ENCODE measurements at regions not wholly inside any gene's neighbourhood (a gene's known extent, or its start where the extent isn't known, plus 50 kb on each side); places are given as distances from the start of the nearest gene placed in this dataset.

DNA sequence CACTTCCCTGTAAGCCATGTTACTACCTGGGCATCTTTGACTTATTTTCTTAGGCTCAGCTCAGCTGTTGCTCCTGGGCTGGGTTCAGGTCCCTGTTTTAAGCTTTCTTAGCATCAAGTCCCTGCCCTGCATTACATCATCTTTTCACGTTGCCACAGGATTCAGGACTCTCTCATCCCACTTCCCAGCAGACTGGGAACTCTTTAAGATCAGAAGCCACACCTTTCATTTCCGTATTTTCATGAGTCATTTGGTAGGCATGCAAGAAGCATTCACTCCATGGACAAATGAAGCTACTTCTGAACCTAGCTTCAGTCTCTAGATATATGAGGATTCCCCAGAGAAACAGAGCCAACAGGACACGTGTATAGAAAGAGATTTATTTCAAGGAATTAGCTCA lies 726.8 kb downstream of the VRK1 start:
- TF ChIP-seq TAF1 (IDR thresholded peaks at IDR 0.05; ENCODE audit: low read depth, low read length) (no peak), POLR2AphosphoS5 (IDR thresholded peaks at IDR 0.05; ENCODE audit: low read depth, low read length) (no peak), POLR2A (IDR thresholded peaks at IDR 0.05; ENCODE audit: low read depth, low read length) (no peak)

All from GM12891 (cell line).